ENCODE measurements at regions not wholly inside any gene's neighbourhood (a gene's known extent, or its start where the extent isn't known, plus 50 kb on each side); places are given as distances from the start of the nearest gene placed in this dataset.

GRCh38 chr12:92259291-92259690 is 113.6 kb upstream of the BTG1 start:
- TF ChIP-seq CTCF (IDR thresholded peaks at IDR 0.05), result no peak
- TF ChIP-seq POLR2AphosphoS5 (IDR thresholded peaks at IDR 0.05), result no peak
